ENCODE measurements at regions not wholly inside any gene's neighbourhood (a gene's known extent, or its start where the extent isn't known, plus 50 kb on each side); places are given as distances from the start of the nearest gene placed in this dataset.

GRCh38 chr11:95556011-95556341, 233.6 kb downstream of the FAM76B start:
- TF ChIP-seq CTCF (IDR thresholded peaks at IDR 0.05), result no peak
- TF ChIP-seq ZFX (IDR thresholded peaks at IDR 0.05; ENCODE audit: borderline replicate concordance), result no peak
